Small intestine (tissue), 7 donors: ENCODE measurements at regions not wholly inside any gene's neighbourhood (a gene's known extent, or its start where the extent isn't known, plus 50 kb on each side); places are given as distances from the start of the nearest gene placed in this dataset.
"Not testable (repeated sequence)": the region's sequence is repeated elsewhere in the genome, so short reads cannot be mapped to it uniquely, and the experiment has no call there.

Source experiments
- DNase-seq, 2 donors: peaks; one replicate each; pipeline versions ENCODE4 v3.0.0 to v3.0.0-alpha.2; 2013
- FAIRE-seq: peaks from 2 replicates; lab custom pipeline; 2012; peaks lifted over from hg19 to GRCh38; lab: Jason Lieb, UNC
- H3K27ac ChIP-seq, 3 donors: one replicate each; pipeline ENCODE4 v1.5.1; 2013; ENCODE audit warnings: low read length in 2 of 3, mild to moderate bottlenecking in 2 of 3, control low read depth in 1 of 3, inconsistent platforms in 1 of 3, low read depth in 1 of 3, moderate library complexity in 1 of 3
- H3K27me3 ChIP-seq, 3 donors: one replicate each; pipeline ENCODE4 v1.6.1; 2013; ENCODE audit warnings: low read length in 3 of 3, inconsistent platforms in 1 of 3; ENCODE audit not compliant: control insufficient read depth in 3 of 3, insufficient read depth in 3 of 3
- H3K36me3 ChIP-seq, 3 donors: one replicate each; pipeline ENCODE4 v1.6.1; 2013; ENCODE audit warnings: low read length in 3 of 3, inconsistent platforms in 1 of 3, low read depth in 1 of 3, mild to moderate bottlenecking in 1 of 3, moderate library complexity in 1 of 3; ENCODE audit not compliant: control insufficient read depth in 3 of 3, insufficient read depth in 2 of 3
- H3K4me1 ChIP-seq, 3 donors: one replicate each; pipeline ENCODE4 v1.6.1; 2013; ENCODE audit warnings: low read length in 2 of 3, inconsistent platforms in 1 of 3, low read depth in 1 of 3, mild to moderate bottlenecking in 1 of 3, moderate library complexity in 1 of 3; ENCODE audit not compliant: control insufficient read depth in 3 of 3, insufficient read depth in 2 of 3
- H3K4me3 ChIP-seq, 3 donors: one replicate each; pipeline ENCODE4 v1.5.1; 2013; ENCODE audit warnings: low read length in 3 of 3, control low read depth in 1 of 3, inconsistent platforms in 1 of 3, low read depth in 1 of 3, mild to moderate bottlenecking in 1 of 3, moderate library complexity in 1 of 3
- H3K9me3 ChIP-seq, 2 donors: one replicate each; pipeline ENCODE4 v1.6.1; 2013; ENCODE audit warnings: low read depth in 1 of 2, low read length in 1 of 2; ENCODE audit not compliant: control insufficient read depth in 2 of 2, insufficient read depth in 1 of 2
- WGBS, 3 donors: extraction: QIAGEN DNeasy Blood & Tissue Kit; methylation state at CpG; one replicate each; pipeline ENCODE4 v1.1.7; 2013; 5-methylcytosine and 5-hydroxymethylcytosine counted together
- donor health status: healthy with polysubstance abuse.
- donor health status: control.
- donor health status: control.
- donor health status: Bipolar disorder and iron deficiency.
- donor health status: healthy.

GRCh38 chr1:4489992-4490391, 164.4 kb upstream of the AJAP1 start:
- H3K27ac ChIP-seq, H3K36me3 ChIP-seq, FAIRE-seq, DNase-seq, H3K4me1 ChIP-seq, H3K4me3 ChIP-seq, H3K9me3 ChIP-seq, H3K27me3 ChIP-seq: not testable (repeated sequence)

- 60 to 67% (median 65%) methylated on average over 5 of the region's 5 CpGs for WGBS, 3 donors
- H3K27me3 ChIP-seq, result no peaks in the 10 kb centered on the region
- H3K27ac ChIP-seq, result no peak overlapping the region
- H3K4me1 ChIP-seq, result no peaks in the 10 kb centered on the region
- no peaks in the 10 kb centered on the region for H3K36me3 ChIP-seq
- no peak for FAIRE-seq
- H3K9me3 ChIP-seq, result no peaks in the 10 kb centered on the region
- no peak for DNase-seq
- no peak overlapping the region for H3K4me3 ChIP-seq
Measured at GRCh38 chr1:4494027-4494426, 160.4 kb upstream of the AJAP1 start.

- DNase-seq, result no peak
Measured at GRCh38 chr1:4494558-4494957, 159.9 kb upstream of the AJAP1 start.

GRCh38 chr1:4495809-4496208, 158.6 kb upstream of the AJAP1 start:
- FAIRE-seq, result no peak
- Histone ChIP-seq H3K27me3 (no peaks in the 10 kb centered on the region), H3K9me3 (no peaks in the 10 kb centered on the region), H3K4me3 (no peak overlapping the region), H3K36me3 (no peaks in the 10 kb centered on the region), H3K4me1 (no peaks in the 10 kb centered on the region), H3K27ac (no peak overlapping the region)
- 71 to 76% (median 72%) methylated on average over 12 of the region's 12 CpGs for WGBS, 3 donors
- no peak for DNase-seq

More at GRCh38 chr1:4494558-4494957, 159.9 kb upstream of the AJAP1 start:
- no peak for FAIRE-seq
- 18 to 26% (median 18%) methylated on average over 7 of the region's 7 CpGs for WGBS, 3 donors
- Histone ChIP-seq H3K27ac (no peak overlapping the region), H3K4me1 (no peaks in the 10 kb centered on the region), H3K4me3 (no peak overlapping the region), H3K9me3 (no peaks in the 10 kb centered on the region), H3K36me3 (no peaks in the 10 kb centered on the region), H3K27me3 (no peaks in the 10 kb centered on the region)

GRCh38 chr1:4500441-4500840, 154.0 kb upstream of the AJAP1 start:
- no peak for FAIRE-seq
- DNase-seq, result no peak

GRCh38 chr1:4506591-4506990, 147.8 kb upstream of the AJAP1 start:
- Histone ChIP-seq H3K4me3 (no peak overlapping the region), H3K27ac (no peak overlapping the region), H3K9me3 (no peaks in the 10 kb centered on the region), H3K27me3 (no peaks in the 10 kb centered on the region), H3K36me3 (no peaks in the 10 kb centered on the region), H3K4me1 (no peaks in the 10 kb centered on the region)
- FAIRE-seq (no peak), DNase-seq (no peak)
- 62 to 85% (median 66%) methylated on average over 4 of the region's 4 CpGs for WGBS, 3 donors

More at GRCh38 chr1:4500441-4500840, 154.0 kb upstream of the AJAP1 start:
- H3K4me3 ChIP-seq, result no peak overlapping the region
- H3K9me3 ChIP-seq, result no peaks in the 10 kb centered on the region
- no peak overlapping the region for H3K27ac ChIP-seq
- WGBS, 3 donors, result 87 to 90% (median 87%) methylated on average over 11 of the region's 11 CpGs
- no peaks in the 10 kb centered on the region for H3K27me3 ChIP-seq
- no peaks in the 10 kb centered on the region for H3K4me1 ChIP-seq
- H3K36me3 ChIP-seq, result no peaks in the 10 kb centered on the region

- no peak overlapping the region for H3K27ac ChIP-seq
- WGBS, 3 donors, result 45 to 61% (median 58%) methylated on average over 8 of the region's 8 CpGs
Measured at GRCh38 chr1:4509206-4509605, 145.2 kb upstream of the AJAP1 start.

GRCh38 chr1:4510276-4510691, 144.1 kb upstream of the AJAP1 start:
- Histone ChIP-seq H3K36me3 (no peaks in the 10 kb centered on the region), H3K4me3 (no peak overlapping the region), H3K9me3 (no peaks in the 10 kb centered on the region), H3K27me3 (no peaks in the 10 kb centered on the region), H3K27ac (no peak overlapping the region), H3K4me1 (no peaks in the 10 kb centered on the region)
- FAIRE-seq, result no peak
- WGBS, 3 donors, result 65 to 67% (median 67%) methylated on average over 4 of the region's 4 CpGs
- DNase-seq, result no peak

More at GRCh38 chr1:4509206-4509605, 145.2 kb upstream of the AJAP1 start:
- Histone ChIP-seq H3K36me3 (no peaks in the 10 kb centered on the region), H3K27me3 (no peaks in the 10 kb centered on the region), H3K4me1 (no peaks in the 10 kb centered on the region), H3K4me3 (no peak overlapping the region), H3K9me3 (no peaks in the 10 kb centered on the region)
- FAIRE-seq (no peak), DNase-seq (no peak)

GRCh38 chr1:4511374-4511773, 143.0 kb upstream of the AJAP1 start:
- 88 to 91% (median 88%) methylated on average over 13 of the region's 13 CpGs for WGBS, 3 donors
- H3K27ac ChIP-seq, result no peak overlapping the region
- FAIRE-seq, result no peak

More at GRCh38 chr1:4511374-4511773, 143.0 kb upstream of the AJAP1 start:
- H3K4me1 ChIP-seq, result no peaks in the 10 kb centered on the region
- DNase-seq, result no peak
- H3K4me3 ChIP-seq, result no peak overlapping the region
- no peaks in the 10 kb centered on the region for H3K27me3 ChIP-seq
- no peaks in the 10 kb centered on the region for H3K9me3 ChIP-seq
- no peaks in the 10 kb centered on the region for H3K36me3 ChIP-seq
